NT2/D1 (cell line): ENCODE measurements at regions not wholly inside any gene's neighbourhood (a gene's known extent, or its start where the extent isn't known, plus 50 kb on each side); places are given as distances from the start of the nearest gene placed in this dataset.

Experiments
- DNase-seq: peaks from one replicate; pipeline ENCODE4 v3.0.0-alpha.2; 2011; ENCODE audit warnings: low read depth, low spot score
- H3K27me3 ChIP-seq: 2 replicates; pipeline ENCODE4 v1.6.0; 2011; ENCODE audit warnings: mild to moderate bottlenecking; ENCODE audit not compliant: insufficient read length, insufficient read depth
- H3K36me3 ChIP-seq: 2 replicates; pipeline ENCODE4 v1.6.1; 2011; ENCODE audit warnings: mild to moderate bottlenecking, low read length, mixed read lengths; ENCODE audit not compliant: insufficient read depth, insufficient read length
- H3K4me1 ChIP-seq: 2 replicates; pipeline ENCODE4 v1.5.1; 2011; ENCODE audit not compliant: insufficient read depth, insufficient read length
- H3K4me3 ChIP-seq: 2 replicates; pipeline ENCODE4 v1.5.1; 2011; ENCODE audit warnings: low read depth; ENCODE audit not compliant: insufficient read length
- H3K9ac ChIP-seq: 2 replicates; pipeline ENCODE4 v1.6.0; 2011; ENCODE audit warnings: low read depth; ENCODE audit not compliant: insufficient read length
- H3K9me3 ChIP-seq: 2 replicates; pipeline ENCODE4 v1.5.1; 2011; ENCODE audit warnings: mild to moderate bottlenecking, low read length; ENCODE audit not compliant: insufficient read depth
- SUZ12 ChIP-seq: IDR thresholded peaks from 2 replicates; pipeline ENCODE4 v1.6.1; 2011; ENCODE audit not compliant: insufficient read length, insufficient read depth; ENCODE audit errors: extremely low read depth
- YY1 ChIP-seq: IDR thresholded peaks from 2 replicates; pipeline ENCODE4 v1.6.1; 2011; ENCODE audit not compliant: insufficient read length, insufficient read depth
- ZNF274 ChIP-seq: IDR thresholded peaks from 2 replicates; pipeline ENCODE4 v1.6.1; 2011; ENCODE audit warnings: mild to moderate bottlenecking, low read depth, low read length

DNA sequence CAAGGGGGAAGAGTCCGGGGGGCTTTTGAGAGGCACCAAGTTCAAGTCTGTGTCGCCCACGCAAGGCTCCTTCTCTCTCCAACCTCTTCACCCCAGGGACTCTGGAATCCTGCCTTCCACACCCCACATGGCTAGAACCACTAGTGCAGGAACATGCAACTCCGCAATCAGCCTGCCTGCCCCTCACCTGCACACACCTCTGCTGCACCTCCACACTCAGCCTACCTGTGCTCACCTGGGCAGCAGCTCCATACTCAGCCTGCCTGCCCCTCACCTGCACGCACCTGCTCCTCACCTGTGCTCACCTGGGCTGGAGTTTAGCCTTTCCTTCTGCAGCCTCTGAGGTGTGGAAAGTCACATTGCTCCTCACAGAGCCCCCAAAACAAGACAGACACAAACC is 277.4 kb downstream of the NDUFA10 start:
- peaks cover 3% of the 10 kb centered on the region for H3K27me3 ChIP-seq
- DNase-seq: no peak
- no peaks in the 10 kb centered on the region for H3K9me3 ChIP-seq
- H3K4me3 ChIP-seq: no peak overlapping the region
- H3K4me1 ChIP-seq: peaks cover 12% of the 10 kb centered on the region
- H3K9ac ChIP-seq: no peak overlapping the region
- no peak for TF ChIP-seq SUZ12
- no peak for TF ChIP-seq YY1
- no peak for TF ChIP-seq ZNF274
- no peaks in the 10 kb centered on the region for H3K36me3 ChIP-seq

DNA sequence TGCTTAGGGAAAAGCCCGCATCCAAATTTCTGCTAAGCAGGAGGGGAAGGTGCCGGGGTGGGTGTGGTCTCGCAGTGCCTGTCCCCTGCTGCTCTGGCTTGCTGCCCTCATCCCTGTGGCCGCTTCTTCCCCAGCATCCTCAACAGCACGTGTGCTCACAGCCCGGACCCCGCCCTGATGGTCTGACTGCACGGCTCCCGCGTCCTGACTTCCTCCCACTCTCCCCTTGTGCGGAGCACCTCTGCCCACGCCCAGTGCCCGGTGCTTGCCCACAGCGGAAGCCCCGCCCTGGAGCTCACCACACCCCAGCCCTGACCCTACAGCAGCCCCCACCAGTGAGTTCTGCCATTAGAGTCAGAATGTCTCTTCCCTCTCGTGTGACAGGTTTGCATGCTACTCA is 277.9 kb downstream of the NDUFA10 start:
- Histone ChIP-seq H3K4me3 (no peak overlapping the region), H3K36me3 (no peaks in the 10 kb centered on the region), H3K27me3 (peaks cover 3% of the 10 kb centered on the region), H3K9ac (no peak overlapping the region), H3K9me3 (no peaks in the 10 kb centered on the region), H3K4me1 (peaks cover 12% of the 10 kb centered on the region)
- no peak for TF ChIP-seq SUZ12
- no peak for TF ChIP-seq ZNF274
- no peak for TF ChIP-seq YY1
- no peak for DNase-seq

DNA sequence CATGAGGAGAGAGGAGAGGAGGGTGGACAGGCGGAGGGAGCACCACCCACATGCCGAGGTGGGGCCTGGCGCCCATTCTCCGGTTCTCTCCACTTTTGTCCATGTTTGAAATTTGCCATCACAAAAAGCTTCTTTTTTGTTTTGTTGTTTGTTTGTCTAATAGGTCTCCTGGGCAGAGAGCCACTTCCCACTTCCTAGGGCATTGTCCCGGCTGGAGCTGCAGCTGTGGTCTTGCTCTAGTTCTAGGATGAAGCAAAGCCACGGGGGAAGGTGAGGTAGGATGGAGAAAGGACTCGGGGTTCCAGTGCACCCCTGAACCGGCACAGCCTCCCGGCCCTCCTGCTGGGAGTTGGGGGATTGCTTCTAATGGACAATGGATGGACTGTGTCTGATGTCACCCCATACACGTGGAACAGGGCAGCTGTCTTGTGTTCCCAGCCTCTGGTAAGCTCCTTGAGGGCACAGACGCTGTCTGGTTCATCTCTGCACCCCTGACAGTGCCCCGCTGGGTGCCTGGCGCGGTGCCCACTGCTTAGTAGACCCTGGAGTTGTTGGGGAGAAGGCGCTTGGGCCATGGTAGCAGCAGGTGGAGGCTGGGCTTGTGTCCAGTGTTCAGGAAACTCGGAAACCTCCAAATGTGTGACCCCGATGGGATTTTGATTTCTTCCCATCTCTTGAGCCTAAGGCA is 278.4 kb downstream of the NDUFA10 start:
- no peak for DNase-seq
- Histone ChIP-seq H3K4me1 (peaks cover 10% of the 10 kb centered on the region), H3K4me3 (no peak overlapping the region), H3K27me3 (peaks cover 3% of the 10 kb centered on the region), H3K9ac (no peak overlapping the region), H3K36me3 (no peaks in the 10 kb centered on the region), H3K9me3 (no peaks in the 10 kb centered on the region)
- TF ChIP-seq YY1 (no peak), SUZ12 (no peak), ZNF274 (no peak)

DNA sequence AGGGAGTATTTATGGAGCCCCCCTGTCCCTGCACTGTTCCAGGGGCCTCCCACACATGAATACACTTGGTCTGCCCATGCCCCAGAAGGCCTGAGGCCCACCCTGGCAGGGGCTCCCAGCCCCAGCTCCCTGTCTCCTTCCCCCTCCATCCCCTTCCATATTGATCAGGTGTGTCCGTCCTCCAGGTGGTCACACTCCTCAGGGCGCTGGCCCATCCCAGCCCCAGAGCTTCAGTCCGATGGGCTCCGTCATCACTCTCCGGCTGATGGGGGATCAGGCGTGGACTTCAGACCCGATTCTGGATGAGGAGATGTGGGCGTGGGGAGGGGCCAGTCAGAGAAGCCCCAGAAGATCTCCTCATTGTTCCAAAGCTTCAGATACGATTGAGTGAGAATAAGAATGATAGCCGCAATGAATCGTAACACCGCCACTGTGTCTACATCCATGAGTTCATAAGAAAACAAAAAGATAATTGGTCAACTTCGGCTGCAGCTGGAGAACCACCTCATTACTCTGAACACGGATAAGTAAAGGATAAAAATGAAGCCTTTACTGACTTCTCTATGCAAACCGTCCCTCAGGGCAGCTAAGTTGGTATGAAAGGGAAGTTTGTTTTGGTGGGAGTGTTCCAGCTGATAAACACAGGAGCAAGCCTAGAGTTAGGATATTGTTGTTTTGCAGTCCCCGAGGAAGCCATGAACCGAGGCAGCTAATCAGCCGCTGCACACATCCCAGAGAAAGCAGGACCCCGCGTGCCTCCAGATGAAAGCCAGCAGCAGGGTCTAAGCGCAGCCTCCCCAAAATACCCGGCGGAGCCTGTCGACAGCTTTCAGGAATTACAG is 279.5 kb downstream of the NDUFA10 start:
- TF ChIP-seq ZNF274: no peak
- no peak for TF ChIP-seq YY1
- no peak for TF ChIP-seq SUZ12
- no peak for DNase-seq
- H3K9ac ChIP-seq: no peak overlapping the region
- H3K36me3 ChIP-seq: no peaks in the 10 kb centered on the region
- H3K9me3 ChIP-seq: no peaks in the 10 kb centered on the region
- no peak overlapping the region for H3K4me3 ChIP-seq
- H3K27me3 ChIP-seq: peaks cover 3% of the 10 kb centered on the region
- H3K4me1 ChIP-seq: peaks cover 2% of the 10 kb centered on the region

DNA sequence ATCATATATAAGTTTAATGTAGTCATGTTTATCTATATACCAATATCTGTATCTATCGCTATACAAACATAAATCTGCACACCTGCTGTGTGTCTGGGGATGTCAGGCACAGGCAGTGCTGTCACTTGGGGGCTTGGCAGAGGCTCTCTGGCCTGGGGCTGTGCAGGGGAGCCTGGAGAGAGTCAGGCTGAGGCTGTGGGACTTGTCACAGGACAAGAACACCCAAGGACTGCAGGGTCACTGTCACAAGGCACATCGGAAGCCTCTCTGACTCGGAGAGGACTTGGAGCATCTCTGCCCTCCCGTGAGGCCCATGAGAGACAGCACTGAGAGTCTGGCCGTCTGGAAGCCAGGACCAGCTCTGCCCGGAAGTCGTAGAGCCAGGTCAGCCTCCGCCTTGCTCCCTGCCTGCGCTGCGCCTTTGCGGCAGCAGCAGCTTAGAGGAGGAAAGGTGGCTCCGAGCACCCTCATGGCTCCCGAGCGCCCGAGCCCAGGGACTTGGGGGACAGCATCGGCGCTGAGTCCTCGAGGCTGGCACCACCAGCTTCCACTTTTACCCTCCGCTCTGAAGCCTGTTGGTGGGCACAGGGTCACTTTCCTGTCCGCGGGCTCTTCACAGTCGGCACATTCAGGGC is 280.3 kb downstream of the NDUFA10 start:
- Histone ChIP-seq H3K27me3 (peaks cover 3% of the 10 kb centered on the region), H3K4me1 (peaks cover 2% of the 10 kb centered on the region), H3K36me3 (no peaks in the 10 kb centered on the region), H3K4me3 (no peak overlapping the region), H3K9me3 (no peaks in the 10 kb centered on the region), H3K9ac (no peak overlapping the region)
- no peak for TF ChIP-seq SUZ12
- no peak for TF ChIP-seq ZNF274
- no peak for TF ChIP-seq YY1
- no peak for DNase-seq

DNA sequence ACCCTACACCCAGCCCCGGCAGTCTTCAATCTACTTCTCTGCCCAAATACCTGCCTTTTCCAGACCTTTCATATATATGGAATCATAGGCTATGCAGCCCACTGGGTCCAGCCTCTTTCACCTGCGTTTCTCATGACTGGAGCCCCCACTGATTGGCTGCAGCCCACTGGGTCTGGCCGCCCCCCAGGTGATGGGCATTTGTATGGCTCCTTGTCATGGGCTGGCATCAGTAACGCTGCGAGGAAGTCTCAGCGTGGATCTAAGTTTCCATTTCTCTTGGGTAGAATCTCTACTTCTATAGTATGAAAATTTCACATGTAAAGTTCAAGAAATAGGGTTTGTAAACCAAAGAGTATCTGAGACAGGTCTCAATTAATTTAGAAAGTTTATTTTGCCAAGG is 281.9 kb downstream of the NDUFA10 start:
- no peak for DNase-seq
- no peak for TF ChIP-seq ZNF274
- no peak for TF ChIP-seq YY1
- no peak for TF ChIP-seq SUZ12

DNA sequence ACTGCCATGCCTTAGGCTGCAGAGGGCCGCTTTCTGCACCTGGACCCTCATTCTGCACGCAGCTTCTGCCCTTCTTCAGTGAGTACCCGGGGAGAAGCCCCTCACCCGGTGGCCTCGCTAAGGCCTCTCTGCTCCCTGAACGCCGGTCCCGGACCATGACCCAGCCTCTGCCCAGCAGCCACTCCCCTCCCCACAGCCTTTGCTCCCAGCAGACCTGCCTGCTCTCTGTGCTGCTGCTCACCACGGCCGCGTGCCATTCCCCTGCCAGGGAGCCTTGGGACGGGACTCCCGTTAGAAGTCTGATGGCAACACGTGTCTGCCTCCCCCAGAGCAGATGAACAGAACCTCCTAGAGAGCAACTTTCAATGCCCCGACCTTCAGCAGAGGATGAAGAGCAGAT is 282.8 kb downstream of the NDUFA10 start:
- H3K9me3 ChIP-seq: no peaks in the 10 kb centered on the region
- no peaks in the 10 kb centered on the region for H3K36me3 ChIP-seq
- H3K4me3 ChIP-seq: no peak overlapping the region
- DNase-seq: no peak
- no peak for TF ChIP-seq ZNF274
- no peak for TF ChIP-seq YY1
- TF ChIP-seq SUZ12: no peak
- peaks cover 4% of the 10 kb centered on the region for H3K4me1 ChIP-seq
- no peak overlapping the region for H3K9ac ChIP-seq
- peaks cover 3% of the 10 kb centered on the region for H3K27me3 ChIP-seq

More for the DNA sequence above, 281.9 kb downstream of the NDUFA10 start:
- Histone ChIP-seq H3K36me3 (no peaks in the 10 kb centered on the region), H3K4me3 (no peak overlapping the region), H3K9ac (no peak overlapping the region), H3K4me1 (peaks cover 4% of the 10 kb centered on the region), H3K9me3 (no peaks in the 10 kb centered on the region), H3K27me3 (peaks cover 3% of the 10 kb centered on the region)
